ENCODE measurements at regions not wholly inside any gene's neighbourhood (a gene's known extent, or its start where the extent isn't known, plus 50 kb on each side); places are given as distances from the start of the nearest gene placed in this dataset.

DNA sequence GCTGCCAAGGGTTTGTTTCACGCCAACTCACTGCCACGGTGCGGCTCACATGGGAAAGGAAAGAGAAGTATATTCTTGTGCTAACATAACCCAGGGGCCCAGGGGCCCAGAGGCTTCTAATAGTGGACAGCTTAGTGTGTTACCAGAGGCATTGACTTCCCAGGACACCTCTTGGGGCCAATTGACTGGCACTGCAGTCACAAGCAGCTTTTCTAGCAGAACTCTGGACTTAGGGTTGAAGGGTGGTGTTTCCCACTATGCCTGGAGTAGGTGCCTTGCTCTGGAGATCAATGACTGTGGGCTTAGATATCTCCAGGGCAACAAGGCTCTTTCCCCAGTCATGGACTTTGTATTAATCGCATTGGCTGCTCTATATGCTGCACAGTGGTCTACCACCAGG is 172.7 kb upstream of the KBTBD8 start (continued):
- TF ChIP-seq, protein P1, sequence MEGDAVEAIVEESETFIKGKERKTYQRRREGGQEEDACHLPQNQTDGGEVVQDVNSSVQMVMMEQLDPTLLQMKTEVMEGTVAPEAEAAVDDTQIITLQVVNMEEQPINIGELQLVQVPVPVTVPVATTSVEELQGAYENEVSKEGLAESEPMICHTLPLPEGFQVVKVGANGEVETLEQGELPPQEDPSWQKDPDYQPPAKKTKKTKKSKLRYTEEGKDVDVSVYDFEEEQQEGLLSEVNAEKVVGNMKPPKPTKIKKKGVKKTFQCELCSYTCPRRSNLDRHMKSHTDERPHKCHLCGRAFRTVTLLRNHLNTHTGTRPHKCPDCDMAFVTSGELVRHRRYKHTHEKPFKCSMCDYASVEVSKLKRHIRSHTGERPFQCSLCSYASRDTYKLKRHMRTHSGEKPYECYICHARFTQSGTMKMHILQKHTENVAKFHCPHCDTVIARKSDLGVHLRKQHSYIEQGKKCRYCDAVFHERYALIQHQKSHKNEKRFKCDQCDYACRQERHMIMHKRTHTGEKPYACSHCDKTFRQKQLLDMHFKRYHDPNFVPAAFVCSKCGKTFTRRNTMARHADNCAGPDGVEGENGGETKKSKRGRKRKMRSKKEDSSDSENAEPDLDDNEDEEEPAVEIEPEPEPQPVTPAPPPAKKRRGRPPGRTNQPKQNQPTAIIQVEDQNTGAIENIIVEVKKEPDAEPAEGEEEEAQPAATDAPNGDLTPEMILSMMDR (IDR thresholded peaks at IDR 0.05; ENCODE audit: control extremely low read depth in 1 of 3, insufficient read depth in 1 of 3, low read depth in 1 of 3, low read length in 3 of 3) = no peak
- TF ChIP-seq EP300 (IDR thresholded peaks at IDR 0.05; ENCODE audit: borderline replicate concordance in 1 of 2, low read depth in 2 of 2, low read length in 2 of 2) = no peak
- TF ChIP-seq FOSL1 (IDR thresholded peaks at IDR 0.05; ENCODE audit: insufficient read depth, low read depth, low read length) = no peak
- TF ChIP-seq HDAC6 (IDR thresholded peaks at IDR 0.05; ENCODE audit: low read depth, low read length) = no peak
- TF ChIP-seq TEAD4 (IDR thresholded peaks at IDR 0.05; ENCODE audit: low read depth, low read length) = no peak
- no peak for TF ChIP-seq NANOG (IDR thresholded peaks at IDR 0.05; ENCODE audit: insufficient read depth, low read depth, low read length, poor library complexity, severe bottlenecking)
- no peak for TF ChIP-seq HDAC2 (IDR thresholded peaks at IDR 0.05; ENCODE audit: borderline replicate concordance in 1 of 2, low read depth in 2 of 2, low read length in 2 of 2)

All from H1 (cell line).